Ramos (cell line): ENCODE measurements at regions not wholly inside any gene's neighbourhood (a gene's known extent, or its start where the extent isn't known, plus 50 kb on each side); places are given as distances from the start of the nearest gene placed in this dataset.
"Not testable (repeated sequence)": the region's sequence is repeated elsewhere in the genome, so short reads cannot be mapped to it uniquely, and the experiment has no call there.

ENCODE experiments used
- in situ Hi-C: fragments of 300-500 bp; cut with MboI; formaldehyde crosslinking; loops from one replicate; pipeline ENCODE4 v1.14.3; 2022; ENCODE audit warnings: low sequenced_read_pairs; ENCODE audit not compliant: unreplicated experiment

DNA sequence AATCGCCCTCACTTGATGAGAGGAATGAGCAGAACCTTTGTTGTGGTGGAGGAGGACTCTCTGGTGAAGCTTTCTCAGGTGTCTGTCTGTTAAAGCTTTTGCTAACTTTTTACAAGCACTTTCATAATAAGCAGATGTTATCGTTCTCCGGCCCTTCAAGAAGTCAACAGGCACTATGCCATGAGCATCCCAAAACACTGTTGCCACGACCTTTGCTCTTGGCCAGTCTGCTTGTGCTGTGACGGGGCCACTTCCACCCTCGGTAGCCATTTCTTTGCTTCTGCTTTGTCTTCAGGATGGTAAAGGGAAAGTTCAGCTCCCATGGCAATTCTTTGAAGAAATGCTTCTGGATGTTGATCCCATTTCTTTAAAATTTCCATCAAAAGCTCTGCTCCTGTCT is 93.5 kb upstream of the ANKRD10 start:
- in situ Hi-C loops = no loop called here

DNA sequence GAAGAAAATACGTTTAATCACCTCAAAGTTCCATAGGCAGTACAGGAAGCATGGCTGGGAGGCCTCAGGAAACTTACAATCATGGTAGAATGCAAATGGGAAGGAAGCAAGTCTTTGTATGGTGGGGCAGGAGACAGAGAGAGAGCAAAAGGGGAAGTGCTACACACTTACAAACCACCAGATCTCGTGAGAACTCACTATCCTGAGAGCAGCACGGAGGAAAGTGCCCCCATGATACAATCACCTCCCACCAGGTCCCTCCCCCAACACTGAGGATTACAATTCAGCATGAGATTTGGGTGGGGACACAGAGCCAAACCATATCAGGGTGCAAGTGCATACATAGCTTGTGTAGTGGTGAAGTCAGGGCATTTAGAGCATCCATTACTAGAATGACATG is 92.3 kb upstream of the ANKRD10 start:
- in situ Hi-C loops = no loop called here

GRCh38 chr13:111006506-111007031 is 91.7 kb upstream of the ANKRD10 start:
- in situ Hi-C loops = no loop called here

DNA sequence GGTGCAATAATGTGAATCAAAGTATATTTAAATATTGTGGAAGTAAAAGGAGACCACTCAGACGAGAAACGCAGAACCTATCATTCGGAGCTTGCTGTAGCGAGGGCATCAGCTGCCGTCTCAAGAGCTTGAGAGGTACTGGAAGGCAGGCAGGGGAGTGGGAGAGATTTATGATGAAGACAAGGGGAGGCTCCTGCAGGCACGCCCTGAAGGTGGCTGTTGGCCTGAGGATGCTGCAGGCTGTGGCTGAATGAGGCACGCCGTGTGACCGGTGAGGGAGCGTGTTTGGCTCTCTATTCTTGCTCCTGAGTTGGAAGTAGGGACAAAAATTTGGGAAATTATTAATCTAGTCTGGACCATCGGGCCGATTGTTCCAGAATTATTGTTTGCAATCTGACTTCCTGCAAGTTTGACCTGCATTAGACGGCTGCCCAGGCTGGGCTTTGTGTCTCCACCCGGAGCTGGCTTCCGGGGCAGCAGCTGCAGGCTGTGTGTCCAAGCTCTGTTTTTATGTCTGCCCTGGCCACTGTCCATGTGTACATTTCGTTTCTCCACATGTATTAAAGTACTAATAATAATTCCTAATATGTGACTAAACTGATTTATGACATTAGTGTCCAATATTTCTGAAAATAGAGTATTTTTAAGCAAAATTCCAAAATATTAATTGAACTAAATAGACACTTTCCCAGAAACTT is 91.1 kb upstream of the ANKRD10 start:
- in situ Hi-C loops = no loop called here

GRCh38 chr13:111005364-111005763 is 90.5 kb upstream of the ANKRD10 start:
- in situ Hi-C loops = no loop called here

DNA sequence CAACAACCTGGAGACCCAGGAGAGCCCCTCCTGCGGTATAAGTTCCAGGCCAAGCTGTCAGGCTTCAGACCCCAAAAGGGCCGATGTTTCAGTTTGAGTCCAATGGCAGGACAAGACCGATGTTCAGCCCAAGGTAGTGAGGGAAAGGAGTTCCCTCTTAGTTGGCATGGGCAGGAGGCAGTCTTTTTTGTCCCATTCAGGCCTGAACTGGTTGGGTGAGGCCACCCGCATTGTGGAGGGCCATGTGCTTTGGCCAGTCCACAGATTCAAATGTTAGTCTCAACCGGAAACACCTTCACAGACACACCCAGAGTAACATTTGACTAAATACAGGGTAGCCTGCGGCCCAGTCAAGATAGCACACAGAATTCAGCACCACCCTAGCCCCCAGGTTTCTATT is 89.6 kb upstream of the ANKRD10 start:
- in situ Hi-C loops = no loop called here

GRCh38 chr13:111001636-111002035 is 86.8 kb upstream of the ANKRD10 start:
- in situ Hi-C loops = no loop called here

DNA sequence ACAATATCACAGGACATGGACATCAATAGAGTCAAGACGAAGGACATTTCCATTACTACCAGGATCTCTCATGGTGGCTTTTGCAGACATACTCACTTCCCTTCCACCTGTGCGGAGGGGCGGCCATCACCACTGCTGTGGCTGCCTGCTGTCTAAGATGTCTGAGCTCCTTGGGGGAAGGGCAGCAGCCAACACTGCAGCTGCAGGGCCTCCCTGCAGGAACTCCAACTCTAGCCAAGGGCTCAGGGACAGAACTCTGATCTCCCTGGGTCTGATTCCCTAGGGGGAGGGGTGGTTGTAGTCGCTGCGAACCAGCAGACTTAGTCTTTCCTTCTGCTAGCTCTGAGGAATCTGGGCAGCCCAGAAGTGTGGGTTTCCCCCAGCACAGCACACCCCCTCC is 78.9 kb upstream of the ANKRD10 start:
- in situ Hi-C loops = no loop called here

DNA sequence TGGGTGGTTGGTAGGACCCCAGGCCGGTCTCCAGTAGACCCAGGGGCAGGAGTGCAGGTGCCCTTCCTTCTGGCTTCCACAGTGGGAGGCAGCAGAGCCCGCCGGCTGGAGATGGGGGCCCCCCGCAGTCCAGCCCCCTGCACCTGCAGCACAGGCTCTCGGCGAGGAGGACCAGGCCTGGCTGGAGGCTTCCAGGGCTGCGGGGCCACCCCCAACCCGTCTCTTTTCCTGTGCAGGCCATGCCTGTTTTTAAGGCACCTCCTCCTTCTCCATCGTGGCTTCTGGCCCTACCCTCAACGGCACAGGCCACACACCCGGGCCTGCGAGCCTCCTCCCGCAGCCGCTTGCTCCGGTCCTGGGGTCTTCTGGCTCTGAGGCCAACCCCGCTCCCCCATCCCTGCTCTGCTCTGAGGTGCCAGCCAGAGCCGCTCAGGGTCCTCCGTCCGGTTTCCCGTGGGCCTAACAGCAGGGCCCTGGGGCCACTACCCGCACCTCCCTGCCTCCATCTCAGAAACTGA is 77.2 kb upstream of the ANKRD10 start:
- in situ Hi-C loops = no loop called here

- in situ Hi-C loops = no loop called here
Measured at GRCh38 chr13:110989331-110989730, 74.5 kb upstream of the ANKRD10 start.

GRCh38 chr13:110985541-110985940 is 70.7 kb upstream of the ANKRD10 start:
- in situ Hi-C loops = no loop called here

DNA sequence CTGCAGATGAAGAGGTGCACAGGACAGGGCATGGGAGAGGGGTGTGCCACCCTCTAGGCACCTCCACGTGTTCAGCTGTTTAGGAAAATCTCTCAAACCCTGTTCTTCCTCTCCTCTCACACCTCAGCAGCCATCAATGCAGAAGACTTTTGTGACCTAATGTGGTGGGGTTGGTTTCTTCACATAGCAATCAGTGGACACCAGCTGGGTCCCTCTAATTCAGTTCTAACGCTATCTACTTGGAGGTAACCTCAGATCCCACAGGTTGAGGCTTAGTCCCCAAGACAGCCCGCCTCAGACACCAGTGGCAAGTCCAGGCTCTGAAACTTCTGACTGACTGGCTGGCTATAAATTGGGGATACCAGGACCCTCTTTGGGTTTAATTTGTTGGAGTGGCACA is 69.9 kb upstream of the ANKRD10 start:
- in situ Hi-C loops = no loop called here

DNA sequence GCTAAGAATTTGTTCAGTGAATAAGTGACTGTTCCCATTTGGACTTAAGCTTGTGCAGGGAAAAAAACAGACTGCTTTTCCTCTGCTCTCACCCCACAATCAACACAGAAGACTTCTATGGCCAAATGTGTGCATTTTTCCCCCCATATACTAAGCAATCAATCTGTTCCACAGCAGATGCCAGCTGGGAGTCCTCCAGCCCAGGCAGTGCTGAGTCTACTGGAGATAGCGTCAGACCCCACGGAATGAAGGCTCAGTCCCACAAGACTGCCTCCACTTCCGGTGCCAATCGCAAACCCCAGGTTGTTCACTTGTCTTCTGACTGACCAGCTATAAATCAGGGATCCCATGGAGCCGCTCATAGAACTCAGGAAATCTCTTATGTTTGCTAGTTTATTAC is 69.5 kb upstream of the ANKRD10 start:
- in situ Hi-C loops = no loop called here

DNA sequence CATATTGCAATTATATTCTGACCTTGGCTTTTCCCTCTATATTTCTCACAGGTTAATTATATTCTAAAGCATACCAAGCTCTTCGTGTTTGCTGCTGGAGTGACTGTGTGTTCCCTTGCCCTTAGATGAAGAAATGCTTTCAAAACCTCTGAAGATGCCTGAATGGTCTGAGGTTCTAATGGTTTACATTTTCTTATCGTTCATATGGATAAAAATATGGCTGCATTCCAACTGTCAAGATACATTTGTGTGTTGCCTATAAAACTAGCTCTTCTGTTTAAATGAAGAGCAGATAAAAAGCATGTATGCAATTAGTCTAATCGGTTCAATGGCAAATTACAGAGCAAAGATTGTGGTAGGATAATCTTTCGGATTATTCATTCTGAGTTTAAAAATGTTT is 68.4 kb upstream of the ANKRD10 start:
- in situ Hi-C loops = no loop called here

DNA sequence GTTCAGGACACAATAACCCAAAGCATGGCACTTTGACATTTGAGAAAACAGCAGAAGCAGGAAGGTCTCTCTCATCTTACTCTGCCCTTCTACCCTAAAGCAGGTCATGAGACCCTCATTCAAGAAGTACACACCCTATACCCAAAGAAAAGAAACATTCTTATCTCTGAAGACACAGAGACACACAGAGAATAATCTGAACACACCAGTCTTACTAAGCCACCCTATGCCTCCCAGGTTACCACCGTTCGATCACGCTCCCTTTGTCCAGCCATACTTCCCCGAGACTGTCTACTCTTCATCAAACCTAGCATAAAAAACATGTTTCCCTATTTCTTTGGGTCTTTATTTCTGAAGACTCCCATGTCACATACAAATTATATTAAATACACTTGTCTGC is 66.5 kb upstream of the ANKRD10 start:
- in situ Hi-C loops = no loop called here

DNA sequence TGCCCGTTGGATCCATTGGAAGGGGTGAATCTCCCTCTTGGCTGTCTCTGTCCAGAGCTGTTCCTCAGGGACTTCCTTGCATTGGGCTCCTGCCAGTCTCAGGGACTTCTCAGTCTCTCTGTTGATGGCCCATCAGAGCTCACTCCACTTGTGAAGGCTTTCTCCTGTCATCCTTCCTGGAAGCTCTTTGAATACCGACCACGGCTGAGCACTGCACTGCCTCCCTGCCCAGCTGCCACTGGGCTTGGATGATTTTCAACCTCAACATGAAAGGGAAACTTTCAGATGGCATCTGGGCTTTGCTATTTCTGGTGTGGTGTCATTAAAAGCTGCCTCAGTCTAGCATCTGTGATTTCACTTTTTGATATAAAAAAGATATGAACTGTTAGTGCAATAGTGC is 66.1 kb upstream of the ANKRD10 start:
- in situ Hi-C loops = no loop called here

DNA sequence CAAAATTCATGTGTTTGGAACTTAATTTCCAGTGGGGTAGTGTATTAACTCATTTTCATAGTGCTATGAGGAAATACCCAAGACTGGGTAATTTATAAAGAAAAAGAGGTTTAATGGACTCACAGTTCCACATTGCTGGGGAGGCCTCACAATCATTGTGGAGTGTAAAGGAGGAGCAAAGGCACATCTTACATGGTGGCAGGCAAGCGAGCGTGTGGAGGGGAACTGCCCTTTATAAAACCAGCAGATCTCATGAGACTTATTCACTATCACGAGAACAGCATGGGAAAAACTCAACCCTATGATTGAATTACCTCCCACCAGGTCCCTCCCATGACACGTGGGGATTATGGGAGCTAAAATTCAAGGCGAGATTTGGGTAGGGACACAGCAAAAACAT is 64.3 kb upstream of the ANKRD10 start:
- in situ Hi-C loops = not testable (repeated sequence)

DNA sequence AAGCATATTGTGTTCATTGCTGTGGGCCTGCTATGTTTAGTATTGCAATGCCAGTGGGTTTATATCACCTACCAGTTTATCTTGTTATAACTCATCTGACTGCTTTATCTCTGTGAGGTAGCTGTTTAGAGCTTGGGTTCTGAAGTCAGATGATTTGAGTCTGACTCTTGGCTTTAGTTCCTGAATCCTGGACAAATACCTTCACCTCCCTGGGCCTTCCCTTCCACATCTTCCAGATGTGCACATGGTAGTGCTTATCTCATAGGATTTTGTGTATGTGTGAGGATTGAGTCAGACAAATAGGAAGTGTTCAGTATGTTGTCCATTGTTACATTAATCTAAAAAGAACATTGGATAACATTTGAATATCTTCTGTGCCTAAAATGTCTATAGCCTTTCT is 63.5 kb upstream of the ANKRD10 start:
- in situ Hi-C loops = no loop called here

DNA sequence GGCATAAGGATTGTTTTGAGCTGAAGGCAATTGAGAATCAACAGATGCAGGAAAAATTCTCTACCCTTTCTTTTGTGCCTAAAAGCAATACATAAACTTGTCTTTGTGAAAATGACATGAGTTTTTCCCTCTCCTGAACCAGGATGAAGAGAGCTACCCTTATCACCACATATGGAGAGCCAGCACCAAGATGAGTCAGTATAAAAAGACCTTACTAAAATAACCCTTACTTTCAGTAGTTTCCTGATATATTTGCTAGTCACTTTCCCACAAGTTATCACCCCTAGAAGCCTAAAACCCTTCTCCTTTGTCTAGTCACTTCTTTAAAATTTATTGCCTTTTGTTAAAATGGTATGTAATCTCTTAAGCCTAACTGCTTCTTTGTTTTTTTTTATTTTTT is 61.9 kb upstream of the ANKRD10 start:
- in situ Hi-C loops = no loop called here

DNA sequence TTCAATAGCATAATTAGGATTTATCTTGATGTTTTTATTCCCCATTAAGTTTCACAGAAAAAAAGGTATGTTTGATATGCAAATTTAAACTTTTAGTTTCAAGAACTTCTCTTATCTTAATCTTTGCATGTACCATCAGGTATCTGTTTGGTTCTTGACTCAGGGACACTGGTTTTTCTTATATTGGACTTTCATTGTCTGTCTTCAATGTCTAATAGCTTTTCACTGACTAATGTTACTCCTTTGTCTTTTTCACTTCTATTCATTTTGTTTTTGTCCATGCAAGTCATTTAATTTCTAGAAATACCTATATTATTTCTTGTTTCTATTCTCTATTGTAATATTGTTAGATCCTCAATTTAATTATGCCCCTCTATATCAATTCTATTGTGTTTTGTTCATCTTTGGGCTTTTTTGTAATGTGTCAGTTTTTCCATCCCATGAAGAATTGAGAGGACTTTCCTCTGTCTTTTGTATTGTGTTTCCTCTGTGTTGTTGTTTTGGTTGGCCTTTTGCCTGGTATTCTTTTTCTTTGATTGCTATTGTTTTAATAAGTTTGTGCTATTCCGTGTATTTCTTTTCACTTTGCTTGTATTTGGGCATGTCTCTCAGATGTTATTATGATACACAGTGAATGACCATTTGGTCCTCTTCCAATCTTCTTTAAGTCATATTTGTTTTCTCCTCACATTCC is 58.3 kb upstream of the ANKRD10 start:
- in situ Hi-C loops = no loop called here

DNA sequence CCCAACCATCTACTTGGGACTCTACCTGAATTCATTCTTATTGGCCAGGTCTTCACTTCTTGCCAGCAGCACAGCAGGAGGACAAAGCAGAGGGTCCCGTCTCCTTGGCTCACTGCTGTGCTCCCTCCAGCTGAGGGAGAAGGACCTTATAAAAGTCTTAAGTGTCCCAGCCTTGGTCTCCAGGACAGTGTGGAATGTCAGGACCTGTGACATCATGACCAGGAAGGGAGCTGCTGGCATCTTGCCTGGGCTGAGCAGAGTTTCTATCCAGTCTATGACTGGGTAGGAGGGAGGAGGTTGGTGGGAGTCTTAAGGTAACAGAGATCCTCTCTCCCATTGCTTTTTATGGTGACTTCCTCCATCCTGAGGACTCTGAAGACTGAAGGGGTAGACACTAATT is 56.6 kb upstream of the ANKRD10 start:
- in situ Hi-C loops = no loop called here
